ENCODE measurements at regions not wholly inside any gene's neighbourhood (a gene's known extent, or its start where the extent isn't known, plus 50 kb on each side); places are given as distances from the start of the nearest gene placed in this dataset.

DNA sequence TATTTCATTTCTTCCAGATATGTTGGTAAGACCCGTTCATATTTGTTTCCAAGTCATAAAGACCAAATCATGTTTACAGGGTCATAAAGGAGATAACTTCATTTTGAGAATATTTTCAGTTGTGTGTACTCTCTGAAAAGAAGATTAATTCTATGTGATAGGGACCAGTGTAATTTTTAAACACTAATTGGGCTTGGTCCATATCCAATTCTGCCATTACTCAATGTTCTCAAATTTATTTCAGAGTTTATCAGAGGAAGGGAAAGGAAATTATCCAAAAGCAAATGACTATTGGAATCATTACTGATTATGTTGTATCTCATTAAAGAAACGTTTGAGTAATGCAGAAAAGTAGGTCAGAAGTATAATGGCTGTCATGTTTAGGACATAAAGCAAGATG, 126.8 kb upstream of the DCN start:
- Histone ChIP-seq H2AFZ (no peak overlapping the region; the same call in 1 of the 2 replicates), H3F3A (ENCODE audit: insufficient read depth, low read depth) (no peaks in the 10 kb centered on the region), H3K9me3 (ENCODE audit: insufficient read depth, low read depth) (no peaks in the 10 kb centered on the region), H4K20me1 (ENCODE audit: insufficient read depth) (no peaks in the 10 kb centered on the region), H3K9me2 (ENCODE audit: insufficient read depth) (0 out of 2 replicates have a peak, but pooled peaks cover 3% of the 10 kb centered on the region), H3K4me1 (replicated peaks; ENCODE audit: insufficient read depth) (no peaks in the 10 kb centered on the region), H3K79me2 (ENCODE audit: low read depth) (no peaks in the 10 kb centered on the region), H3K27me3 (ENCODE audit: insufficient read depth, low read depth) (no peaks in the 10 kb centered on the region), H3K4me2 (no peak overlapping the region), H3K36me3 (ENCODE audit: low read depth) (no peaks in the 10 kb centered on the region), H3K27ac (no peak overlapping the region), H3K4me3 (no peak overlapping the region)
- POLR2A ChIA-PET (ENCODE audit: unreplicated experiment), result no interaction called here
- intact Hi-C loops (cut with micrococcal nuclease; ENCODE audit: unreplicated experiment), result no loop called here
- no peak for DNase-seq
- TF ChIP-seq EZH2 (IDR thresholded peaks at IDR 0.05; ENCODE audit: low read depth) (no peak), CTCF (conservative IDR thresholded peaks at IDR 0.05) (no peak)
- no TSS peak for BruUV-seq (replicated peaks)
- CTCF ChIA-PET, result no interaction called here

DNA sequence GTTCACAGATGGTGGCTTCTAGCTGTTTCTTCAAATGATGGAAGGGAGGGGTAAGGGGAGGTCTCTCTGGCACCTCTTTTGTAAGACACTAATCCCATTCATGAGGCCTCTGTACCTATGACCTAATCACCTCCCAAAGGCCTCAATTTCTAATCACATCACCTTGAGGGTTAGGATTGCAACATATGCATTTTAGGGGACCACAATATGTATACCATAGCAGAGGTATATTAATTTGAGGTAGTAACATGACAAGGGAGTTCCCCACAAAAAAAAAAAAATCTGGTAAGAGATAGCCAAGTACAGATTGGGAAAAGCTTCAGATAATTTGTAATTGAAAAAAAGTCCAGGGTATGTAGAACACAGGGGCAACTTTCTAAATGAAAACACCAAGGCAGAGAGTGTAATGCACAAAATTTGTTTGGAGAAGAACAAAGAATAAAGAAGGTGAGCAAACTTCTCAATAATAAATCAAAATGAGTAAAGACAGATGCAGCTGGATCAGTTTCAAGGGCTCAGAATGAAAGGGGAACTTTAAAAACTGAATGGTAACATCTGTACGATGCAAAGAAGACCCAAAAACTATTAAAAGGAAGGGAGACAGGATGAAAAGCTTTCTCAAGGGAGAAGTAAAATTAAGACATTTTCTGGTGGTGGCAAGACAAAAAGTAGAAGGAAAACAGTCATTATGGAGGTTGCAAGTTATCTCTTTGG, 125.5 kb upstream of the DCN start:
- no peak overlapping the region for H3K4me2 ChIP-seq
- H3K27ac ChIP-seq, result no peak overlapping the region
- intact Hi-C loops (cut with micrococcal nuclease; ENCODE audit: unreplicated experiment), result no loop called here
- TF ChIP-seq EZH2 (IDR thresholded peaks at IDR 0.05; ENCODE audit: low read depth) (no peak), CTCF (conservative IDR thresholded peaks at IDR 0.05) (no peak)
- no peaks in the 10 kb centered on the region for H3K9me3 ChIP-seq (ENCODE audit: insufficient read depth, low read depth)
- 0 out of 2 replicates have a peak, but pooled peaks cover 3% of the 10 kb centered on the region for H3K9me2 ChIP-seq (ENCODE audit: insufficient read depth)
- H3F3A ChIP-seq (ENCODE audit: insufficient read depth, low read depth), result no peaks in the 10 kb centered on the region
- no peaks in the 10 kb centered on the region for H3K79me2 ChIP-seq (ENCODE audit: low read depth)
- no peak overlapping the region for H2AFZ ChIP-seq
- H3K36me3 ChIP-seq (ENCODE audit: low read depth), result no peaks in the 10 kb centered on the region
- H3K27me3 ChIP-seq (ENCODE audit: insufficient read depth, low read depth), result no peaks in the 10 kb centered on the region
- no peaks in the 10 kb centered on the region for H4K20me1 ChIP-seq (ENCODE audit: insufficient read depth)
- no TSS peak for BruUV-seq (replicated peaks)
- ChIA-PET POLR2A (ENCODE audit: unreplicated experiment) (no interaction called here), CTCF (no interaction called here)
- no peak for DNase-seq
- no peak overlapping the region for H3K4me3 ChIP-seq
- no peaks in the 10 kb centered on the region for H3K4me1 ChIP-seq (replicated peaks; ENCODE audit: insufficient read depth)

DNA sequence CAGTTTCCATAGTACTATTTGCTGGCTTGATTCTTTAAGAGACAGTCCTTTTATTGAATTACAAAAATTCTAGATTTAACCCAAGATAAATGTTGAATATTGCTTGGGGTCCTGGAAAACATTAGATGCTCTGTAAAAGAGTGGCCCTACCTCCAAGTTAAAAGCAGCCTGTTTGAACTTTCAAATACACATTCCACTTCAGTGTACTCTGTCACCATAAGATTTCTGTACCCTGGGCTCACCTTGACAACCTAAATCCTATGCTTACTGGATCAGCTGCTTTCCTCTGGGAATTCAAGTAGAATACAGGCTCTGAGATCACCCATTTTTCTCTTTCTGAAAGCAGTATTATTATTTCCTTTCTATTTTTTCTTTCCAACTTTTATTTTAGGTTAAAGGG, 107.7 kb upstream of the DCN start:
- POLR2A ChIA-PET (ENCODE audit: unreplicated experiment), result no interaction called here
- no TSS peak for BruUV-seq (replicated peaks)
- intact Hi-C loops (cut with micrococcal nuclease; ENCODE audit: unreplicated experiment), result no loop called here
- Histone ChIP-seq H3F3A (ENCODE audit: insufficient read depth, low read depth) (no peaks in the 10 kb centered on the region), H3K27ac (no peak overlapping the region), H3K4me3 (no peak overlapping the region), H3K9me3 (ENCODE audit: insufficient read depth, low read depth) (no peaks in the 10 kb centered on the region), H3K79me2 (ENCODE audit: low read depth) (no peaks in the 10 kb centered on the region), H3K4me2 (no peak overlapping the region), H3K27me3 (ENCODE audit: insufficient read depth, low read depth) (no peaks in the 10 kb centered on the region), H2AFZ (no peak overlapping the region), H3K4me1 (replicated peaks; ENCODE audit: insufficient read depth) (no peaks in the 10 kb centered on the region), H4K20me1 (ENCODE audit: insufficient read depth) (no peaks in the 10 kb centered on the region), H3K36me3 (ENCODE audit: low read depth) (no peaks in the 10 kb centered on the region), H3K9me2 (ENCODE audit: insufficient read depth) (no peaks in the 10 kb centered on the region)
- DNase-seq, result no peak
- CTCF ChIA-PET, result no interaction called here
- TF ChIP-seq EZH2 (IDR thresholded peaks at IDR 0.05; ENCODE audit: low read depth) (no peak), CTCF (conservative IDR thresholded peaks at IDR 0.05) (no peak)

Data from PC-9 (cell line).